ENCODE measurements at regions not wholly inside any gene's neighbourhood (a gene's known extent, or its start where the extent isn't known, plus 50 kb on each side); places are given as distances from the start of the nearest gene placed in this dataset.
A peak's percentile ranks its signal among the peaks of the same experiment; 100 is the strongest.

- TF ChIP-seq CTCF (IDR thresholded peaks at IDR 0.05; ENCODE audit: poor library complexity) (peak; percentile 69), EZH2 (IDR thresholded peaks at IDR 0.05; ENCODE audit: borderline replicate concordance) (no peak)
These were observed 536.6 kb downstream of the SOX6 start for GRCh38 chr11:15819679-15820286.
